CD14-positive monocyte (primary cell): ENCODE measurements at regions not wholly inside any gene's neighbourhood (a gene's known extent, or its start where the extent isn't known, plus 50 kb on each side); places are given as distances from the start of the nearest gene placed in this dataset.

ENCODE experiments used
- DNase-seq, 3 donors: peaks; one replicate each; pipeline ENCODE4 v3.0.0-alpha.2; 2011 to 2022
- H2AFZ ChIP-seq: 2 replicates; pipeline ENCODE4 v1.6.0; 2012; ENCODE audit warnings: mild to moderate bottlenecking, low read depth, low read length, inconsistent platforms; ENCODE audit not compliant: insufficient read depth, poor library complexity, severe bottlenecking
- H3K27ac ChIP-seq, 2 donors: 1 replicate in 1 of 2; 2 replicates in 1 of 2; pipeline ENCODE4 v1.5.1; 2012 to 2013; ENCODE audit warnings: low read length in 2 of 2, control low read depth in 1 of 2, inconsistent platforms in 1 of 2, low read depth in 1 of 2, mild to moderate bottlenecking in 1 of 2
- H3K27me3 ChIP-seq, 2 donors: one replicate each; pipeline versions ENCODE4 v1.6.0 to v1.6.1; 2011 to 2013; ENCODE audit warnings: low read length in 2 of 2; ENCODE audit not compliant: control insufficient read depth in 2 of 2, insufficient read depth in 2 of 2
- H3K36me3 ChIP-seq, 2 donors: replicated peaks in 1 of 2; 1 replicate in 1 of 2; 2 replicates in 1 of 2; pipeline versions ENCODE4 v1.5.1 to v1.6.1; 2012 to 2013; ENCODE audit warnings: low read length in 2 of 2, control low read depth in 1 of 2, inconsistent platforms in 1 of 2, mild to moderate bottlenecking in 1 of 2; ENCODE audit not compliant: insufficient read depth in 2 of 2, control insufficient read depth in 1 of 2
- H3K4me1 ChIP-seq, 2 donors: 1 replicate in 1 of 2; 2 replicates in 1 of 2; pipeline versions ENCODE4 v1.5.1 to v1.6.1; 2012 to 2013; ENCODE audit warnings: low read length in 2 of 2, control low read depth in 1 of 2, inconsistent platforms in 1 of 2, mild to moderate bottlenecking in 1 of 2, moderate library complexity in 1 of 2; ENCODE audit not compliant: insufficient read depth in 2 of 2, control insufficient read depth in 1 of 2
- H3K4me2 ChIP-seq: replicated peaks from 2 replicates; pipeline ENCODE3; 2012; ENCODE audit warnings: low read length, moderate library complexity, mild to moderate bottlenecking; ENCODE audit not compliant: poor library complexity, severe bottlenecking; ENCODE audit errors: extremely low read depth
- H3K4me3 ChIP-seq, 3 experiments: fragments of 200-600 bp in 1 of 3; sonication (generic) in 1 of 3; replicated peaks in 1 of 3; 1 replicate in 2 of 3; 2 replicates in 1 of 3; pipeline ENCODE4 v1.5.1; 2011 to 2013; ENCODE audit warnings: low read length in 3 of 3, mild to moderate bottlenecking in 3 of 3, control low read depth in 2 of 3, low read depth in 2 of 3, inconsistent platforms in 1 of 3, moderate library complexity in 1 of 3
- H3K79me2 ChIP-seq: 2 replicates; pipeline ENCODE4 v1.6.0; 2012; ENCODE audit warnings: mild to moderate bottlenecking, control low read depth, inconsistent platforms, low read length, moderate library complexity; ENCODE audit not compliant: insufficient read depth
- H3K9ac ChIP-seq: 2 replicates; pipeline ENCODE4 v1.6.0; 2017; ENCODE audit warnings: low read length, mild to moderate bottlenecking; ENCODE audit not compliant: insufficient read depth, poor library complexity, severe bottlenecking
- H3K9me3 ChIP-seq, 2 donors: replicated peaks in 1 of 2; 1 replicate in 1 of 2; 2 replicates in 1 of 2; pipeline versions ENCODE4 v1.5.1 to v1.6.1; 2012 to 2013; ENCODE audit warnings: low read length in 2 of 2, control low read depth in 1 of 2; ENCODE audit not compliant: control insufficient read depth in 1 of 2, insufficient read depth in 1 of 2
- H4K20me1 ChIP-seq: 2 replicates; pipeline ENCODE4 v1.6.0; 2012; ENCODE audit warnings: mild to moderate bottlenecking, low read length, control low read depth, moderate library complexity; ENCODE audit not compliant: insufficient read depth
- H3K27ac Mint-ChIP-seq, 7 donors: one replicate each; pipeline ENCODE4 v1.8.0; 2020; ENCODE audit warnings: mild to moderate bottlenecking in 7 of 7, mixed read lengths in 7 of 7, moderate library complexity in 6 of 7, inconsistent platforms in 2 of 7
- H3K27me3 Mint-ChIP-seq, 3 donors: one replicate each; pipeline ENCODE4 v1.8.0; 2021 to 2022; ENCODE audit warnings: low read depth in 3 of 3, mild to moderate bottlenecking in 3 of 3, mixed read lengths in 3 of 3, moderate library complexity in 3 of 3, inconsistent platforms in 1 of 3
- H3K36me3 Mint-ChIP-seq, 2 donors: one replicate each; pipeline ENCODE4 v1.8.0; 2020; ENCODE audit warnings: mixed read lengths in 2 of 2, inconsistent platforms in 1 of 2, mild to moderate bottlenecking in 1 of 2
- H3K4me1 Mint-ChIP-seq: one replicate; pipeline ENCODE4 v1.8.0; 2020; ENCODE audit warnings: mild to moderate bottlenecking, mixed read lengths
- H3K4me3 Mint-ChIP-seq, 2 donors: one replicate each; pipeline ENCODE4 v1.8.0; 2020; ENCODE audit warnings: mild to moderate bottlenecking in 2 of 2, mixed read lengths in 2 of 2, moderate library complexity in 1 of 2
- H3K9me3 Mint-ChIP-seq, 7 donors: one replicate each; pipeline ENCODE4 v1.8.0; 2020 to 2022; ENCODE audit warnings: mixed read lengths in 7 of 7, mild to moderate bottlenecking in 6 of 7, moderate library complexity in 6 of 7, inconsistent platforms in 2 of 7
- CTCF ChIP-seq: fragments of 200-600 bp; IDR thresholded peaks from one replicate; pipeline ENCODE4 v1.8.0; 2022; ENCODE audit warnings: antibody characterized with exemption, mild to moderate bottlenecking
- WGBS: methylation state at CpG from one replicate; pipeline ENCODE4 v1.1.5; 2013; ENCODE audit warnings: missing lambda C conversion rate; ENCODE audit not compliant: insufficient coverage; 5-methylcytosine and 5-hydroxymethylcytosine counted together
- intact Hi-C, 2 donors: fragments of 100-400 bp; cut with micrococcal nuclease; formaldehyde crosslinking; loops; one replicate each; pipeline versions ENCODE4 v1.15.0 to v1.15.1; 2023

GRCh38 chr5:67941614-67942401, 273.7 kb upstream of the PIK3R1 start:
- Histone ChIP-seq H3K27me3 (no peaks in the 10 kb centered on the region), H3K9ac (no peak overlapping the region), H4K20me1 (no peaks in the 10 kb centered on the region), H3K36me3 (no peaks in the 10 kb centered on the region), H3K27ac (no peak overlapping the region), H3K79me2 (no peaks in the 10 kb centered on the region), H3K9me3 (no peaks in the 10 kb centered on the region), H2AFZ (no peak overlapping the region), H3K4me2 (no peak overlapping the region), H3K4me3 (no peak overlapping the region), H3K4me1 (no peaks in the 10 kb centered on the region)
- Mint-ChIP-seq H3K4me1 (no peaks in the 10 kb centered on the region), H3K36me3 (no peaks in the 10 kb centered on the region), H3K27ac (no peak overlapping the region), H3K9me3 (peaks cover 0 to 8% (median 0%) of the 10 kb centered on the region in 7 donors), H3K4me3 (no peak overlapping the region), H3K27me3 (peaks cover 0 to 1% (median 0%) of the 10 kb centered on the region in 3 donors)
- WGBS, result no CpG with 5 or more reads among the region's 5 CpGs
- DNase-seq, result no peak
- intact Hi-C loops, result no loop called here
- TF ChIP-seq CTCF, result no peak

- Histone ChIP-seq H3K27me3 (no peaks in the 10 kb centered on the region), H3K4me3 (no peak overlapping the region), H3K27ac (no peak overlapping the region), H3K36me3 (no peaks in the 10 kb centered on the region), H3K79me2 (no peaks in the 10 kb centered on the region), H3K4me2 (no peak overlapping the region), H3K4me1 (peaks cover 0 to 4% of the 10 kb centered on the region in 2 donors), H2AFZ (no peak overlapping the region), H3K9ac (no peak overlapping the region), H4K20me1 (no peaks in the 10 kb centered on the region), H3K9me3 (no peaks in the 10 kb centered on the region)
- no peaks in the 10 kb centered on the region for H3K27me3 Mint-ChIP-seq
- H3K27ac Mint-ChIP-seq, result peak overlapping the region in 2 of 7 donors; percentile 5 to 36
- H3K9me3 Mint-ChIP-seq, result peaks cover 0 to 9% (median 3%) of the 10 kb centered on the region in 7 donors
- H3K4me3 Mint-ChIP-seq, result no peak overlapping the region
- no peak for TF ChIP-seq CTCF
- intact Hi-C loops, result no loop called here
- peaks cover 6% of the 10 kb centered on the region for H3K4me1 Mint-ChIP-seq
- WGBS, result 100% methylated on average over 1 of the region's 4 CpGs
- DNase-seq, result peak in 2 of 3 donors; percentile 13 to 20
- H3K36me3 Mint-ChIP-seq, result no peaks in the 10 kb centered on the region
Measured at GRCh38 chr5:67935908-67936566, 279.5 kb upstream of the PIK3R1 start.
